ENCODE measurements at regions not wholly inside any gene's neighbourhood (a gene's known extent, or its start where the extent isn't known, plus 50 kb on each side); places are given as distances from the start of the nearest gene placed in this dataset.

DNA sequence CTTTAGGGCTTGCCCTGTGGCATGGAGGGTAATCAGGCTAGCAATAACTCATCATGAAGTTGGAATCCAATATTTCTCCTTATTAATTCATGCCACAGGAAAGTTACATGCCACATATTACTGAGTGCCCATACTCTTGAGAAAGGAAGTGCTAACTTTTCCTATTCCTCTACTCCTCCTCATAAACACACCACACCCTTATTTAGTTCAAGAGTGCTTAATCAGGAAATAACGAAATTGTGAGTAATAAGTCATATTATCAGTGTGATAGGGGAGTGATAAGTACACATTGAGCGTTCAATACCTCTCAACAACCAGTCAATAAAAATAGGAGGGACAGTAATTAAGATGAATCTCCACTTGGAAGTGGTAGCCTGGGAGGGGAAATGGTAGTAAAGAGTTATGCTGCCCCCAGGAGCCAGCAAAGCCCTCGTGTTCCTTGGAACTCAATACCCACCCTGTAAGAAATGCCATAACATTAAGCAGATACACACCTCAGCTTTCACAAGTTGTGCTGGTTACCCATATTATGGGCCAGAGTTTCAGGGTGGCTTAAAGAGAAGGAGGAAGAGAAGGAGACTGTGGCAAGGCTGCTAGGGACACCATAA, 410.0 kb upstream of the NR3C2 start:
- TF ChIP-seq CSDC2 (CRISPR knock-in tag; IDR thresholded peaks at IDR 0.05) (no peak), ZFP30 (CRISPR knock-in tag; IDR thresholded peaks at IDR 0.05) (no peak), PPARA (CRISPR knock-in tag; IDR thresholded peaks at IDR 0.05; ENCODE audit: borderline replicate concordance) (no peak), TOX (CRISPR knock-in tag; IDR thresholded peaks at IDR 0.05; ENCODE audit: borderline replicate concordance) (no peak)
- TF ChIP-seq, protein P1, sequence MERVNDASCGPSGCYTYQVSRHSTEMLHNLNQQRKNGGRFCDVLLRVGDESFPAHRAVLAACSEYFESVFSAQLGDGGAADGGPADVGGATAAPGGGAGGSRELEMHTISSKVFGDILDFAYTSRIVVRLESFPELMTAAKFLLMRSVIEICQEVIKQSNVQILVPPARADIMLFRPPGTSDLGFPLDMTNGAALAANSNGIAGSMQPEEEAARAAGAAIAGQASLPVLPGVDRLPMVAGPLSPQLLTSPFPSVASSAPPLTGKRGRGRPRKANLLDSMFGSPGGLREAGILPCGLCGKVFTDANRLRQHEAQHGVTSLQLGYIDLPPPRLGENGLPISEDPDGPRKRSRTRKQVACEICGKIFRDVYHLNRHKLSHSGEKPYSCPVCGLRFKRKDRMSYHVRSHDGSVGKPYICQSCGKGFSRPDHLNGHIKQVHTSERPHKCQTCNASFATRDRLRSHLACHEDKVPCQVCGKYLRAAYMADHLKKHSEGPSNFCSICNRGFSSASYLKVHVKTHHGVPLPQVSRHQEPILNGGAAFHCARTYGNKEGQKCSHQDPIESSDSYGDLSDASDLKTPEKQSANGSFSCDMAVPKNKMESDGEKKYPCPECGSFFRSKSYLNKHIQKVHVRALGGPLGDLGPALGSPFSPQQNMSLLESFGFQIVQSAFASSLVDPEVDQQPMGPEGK (CRISPR knock-in tag; IDR thresholded peaks at IDR 0.05; ENCODE audit: borderline replicate concordance): no peak
- TF ChIP-seq, protein P2, sequence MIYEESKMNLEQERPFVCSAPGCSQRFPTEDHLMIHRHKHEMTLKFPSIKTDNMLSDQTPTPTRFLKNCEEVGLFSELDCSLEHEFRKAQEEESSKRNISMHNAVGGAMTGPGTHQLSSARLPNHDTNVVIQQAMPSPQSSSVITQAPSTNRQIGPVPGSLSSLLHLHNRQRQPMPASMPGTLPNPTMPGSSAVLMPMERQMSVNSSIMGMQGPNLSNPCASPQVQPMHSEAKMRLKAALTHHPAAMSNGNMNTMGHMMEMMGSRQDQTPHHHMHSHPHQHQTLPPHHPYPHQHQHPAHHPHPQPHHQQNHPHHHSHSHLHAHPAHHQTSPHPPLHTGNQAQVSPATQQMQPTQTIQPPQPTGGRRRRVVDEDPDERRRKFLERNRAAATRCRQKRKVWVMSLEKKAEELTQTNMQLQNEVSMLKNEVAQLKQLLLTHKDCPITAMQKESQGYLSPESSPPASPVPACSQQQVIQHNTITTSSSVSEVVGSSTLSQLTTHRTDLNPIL (CRISPR knock-in tag; IDR thresholded peaks at IDR 0.05; ENCODE audit: low read depth): no peak
